ENCODE measurements at regions not wholly inside any gene's neighbourhood (a gene's known extent, or its start where the extent isn't known, plus 50 kb on each side); places are given as distances from the start of the nearest gene placed in this dataset.

- DNase-seq = no peak
These were observed 914.8 kb downstream of the DCDC2C start for GRCh38 chr2:4618141-4618540.

- DNase-seq = no peak
These were observed 915.4 kb downstream of the DCDC2C start for GRCh38 chr2:4618630-4619228.

DNA sequence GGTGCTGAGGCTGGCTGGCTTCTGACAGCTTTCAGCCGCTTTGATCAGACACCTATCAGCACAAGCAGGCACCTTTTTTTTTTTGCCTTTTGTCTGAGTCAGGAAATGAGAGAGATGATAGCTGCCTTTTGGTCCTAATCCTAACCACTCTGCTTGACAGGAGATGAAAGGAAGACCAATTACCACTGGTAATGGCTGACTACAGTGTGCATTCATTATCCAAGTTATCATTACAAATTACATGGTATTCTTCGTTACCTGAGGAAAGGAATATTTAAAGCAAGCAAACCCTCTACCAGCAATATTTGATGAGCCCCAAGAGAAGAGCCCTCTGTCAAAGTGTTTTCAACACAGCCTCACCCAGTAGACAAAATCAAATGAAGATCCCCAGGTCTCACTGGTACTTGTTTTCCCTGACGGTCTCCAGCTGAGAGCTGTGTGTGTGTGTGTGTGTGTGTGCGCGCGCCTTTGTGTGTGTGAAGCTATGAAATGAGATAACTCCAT lies 925.7 kb downstream of the DCDC2C start:
- DNase-seq = no peak

GRCh38 chr2:4635289-4635688 lies 931.9 kb downstream of the DCDC2C start:
- DNase-seq = no peak

GRCh38 chr2:4653991-4654390 lies 950.6 kb downstream of the DCDC2C start:
- DNase-seq = no peak

DNA sequence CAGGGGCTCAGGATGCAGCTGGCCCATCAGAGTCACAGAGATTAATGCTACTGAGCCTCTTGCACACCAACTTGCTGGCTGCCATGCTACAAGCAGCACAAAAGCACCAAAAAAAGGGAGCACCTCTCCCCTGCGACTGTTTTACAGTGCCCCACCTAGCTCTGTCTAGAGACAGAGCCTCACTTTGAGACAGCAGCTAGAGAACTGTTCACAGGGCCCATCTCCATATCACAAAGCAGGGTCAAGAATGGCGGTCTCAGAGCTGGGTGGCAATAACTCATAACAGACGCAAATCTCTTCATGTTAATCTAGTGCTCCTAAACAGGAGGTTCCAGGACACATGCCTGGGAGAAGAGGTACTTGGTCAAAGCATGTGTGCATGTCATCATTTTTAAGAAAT lies 953.0 kb downstream of the DCDC2C start:
- DNase-seq = no peak

DNA sequence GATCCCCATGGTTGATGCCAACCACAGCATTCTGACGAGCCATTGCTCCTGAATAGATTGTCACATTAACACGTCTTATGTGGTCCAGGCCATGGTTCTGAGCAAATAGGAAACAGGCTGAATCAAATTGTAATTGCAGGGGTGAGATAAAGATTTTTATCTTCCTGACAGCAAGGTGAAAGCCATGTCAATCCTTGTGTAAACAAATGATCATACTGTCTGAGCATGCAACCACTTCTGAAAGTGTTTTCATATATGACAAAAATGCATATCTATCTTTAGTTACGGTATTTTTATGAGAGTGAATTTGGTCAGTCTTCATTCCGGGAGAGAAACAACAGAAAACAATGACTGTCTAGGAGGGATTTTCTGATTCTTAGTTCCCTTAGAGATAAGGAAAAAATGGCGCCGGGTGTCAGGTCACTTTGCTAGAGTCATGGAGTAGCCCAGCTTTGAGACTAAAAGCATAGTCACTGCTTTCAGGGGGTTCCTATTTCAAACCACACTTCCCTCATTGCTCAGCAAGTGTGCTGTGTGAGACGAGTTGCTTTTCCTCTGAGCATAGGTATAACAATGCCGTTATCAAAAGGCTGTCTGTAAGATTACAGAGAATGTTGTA lies 958.9 kb downstream of the DCDC2C start:
- no peak for DNase-seq

GRCh38 chr2:4668381-4668780 lies 965.0 kb downstream of the DCDC2C start:
- no peak for DNase-seq

- no peak for DNase-seq
These were observed 967.0 kb downstream of the DCDC2C start for GRCh38 chr2:4670331-4670730.

DNA sequence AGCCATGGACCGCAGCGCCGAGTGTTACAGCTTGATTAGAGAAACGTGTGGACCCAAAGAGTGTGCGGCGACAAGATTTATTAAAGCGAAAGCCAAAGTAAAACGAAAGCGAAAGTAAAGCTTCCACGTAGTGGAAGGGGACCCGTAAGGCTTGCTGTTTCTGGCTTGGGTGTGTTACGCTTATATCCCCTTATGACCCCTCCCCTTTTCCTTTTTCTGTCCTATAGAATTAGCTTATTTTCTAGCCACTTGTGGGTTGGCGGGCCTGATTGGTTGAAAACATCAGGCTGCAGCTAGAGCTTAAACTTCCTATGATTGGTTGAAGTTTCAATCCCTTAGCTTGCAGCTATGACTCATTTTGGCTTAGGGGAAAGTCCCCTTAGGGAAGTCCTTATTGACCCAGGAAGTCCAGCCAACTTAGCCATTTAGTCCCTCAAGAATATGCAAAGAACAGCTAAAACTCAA lies 969.7 kb downstream of the DCDC2C start:
- DNase-seq = peak; percentile 5

DNA sequence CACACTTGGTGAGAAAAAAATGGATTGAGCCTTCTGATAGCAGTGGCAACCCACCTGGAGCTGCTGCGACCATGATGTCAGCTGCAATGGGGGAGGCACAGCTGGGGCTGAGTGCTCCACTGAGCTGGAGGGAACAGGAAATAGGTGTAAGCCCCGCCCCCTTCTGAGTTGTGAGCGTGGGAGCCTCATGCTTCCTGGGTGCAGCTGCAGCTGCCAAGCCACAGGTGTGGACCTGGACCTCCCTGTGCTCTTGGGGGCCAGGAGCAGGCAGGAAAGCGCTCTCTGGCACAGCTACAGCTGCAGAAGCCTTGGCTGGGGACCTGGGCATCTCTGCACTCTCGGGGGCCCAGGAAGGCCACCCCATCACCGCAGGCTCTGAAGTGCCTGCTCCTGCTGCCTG lies 970.6 kb downstream of the DCDC2C start:
- DNase-seq = no peak

DNA sequence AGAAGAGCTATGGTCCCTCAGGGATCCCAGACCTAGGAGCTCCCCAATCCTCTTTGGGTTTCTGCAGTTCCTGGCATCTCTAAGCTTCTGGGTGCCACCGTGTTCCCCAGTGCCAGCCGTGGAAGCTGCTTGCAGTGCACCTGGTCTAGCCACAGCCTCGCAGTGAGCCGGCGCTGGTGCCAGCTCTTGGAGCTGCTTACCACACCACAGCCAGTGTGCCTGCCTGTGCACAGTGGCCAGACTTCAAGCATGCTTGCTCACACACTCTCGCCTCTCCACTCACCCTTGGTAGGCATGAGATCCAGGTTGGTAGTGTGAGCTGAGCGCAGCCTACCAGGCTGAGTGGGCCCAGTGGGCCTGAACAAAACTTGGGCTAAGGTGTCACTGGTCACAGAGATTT lies 971.9 kb downstream of the DCDC2C start:
- DNase-seq = no peak

GRCh38 chr2:4678927-4679326 lies 975.6 kb downstream of the DCDC2C start:
- no peak for DNase-seq

DNA sequence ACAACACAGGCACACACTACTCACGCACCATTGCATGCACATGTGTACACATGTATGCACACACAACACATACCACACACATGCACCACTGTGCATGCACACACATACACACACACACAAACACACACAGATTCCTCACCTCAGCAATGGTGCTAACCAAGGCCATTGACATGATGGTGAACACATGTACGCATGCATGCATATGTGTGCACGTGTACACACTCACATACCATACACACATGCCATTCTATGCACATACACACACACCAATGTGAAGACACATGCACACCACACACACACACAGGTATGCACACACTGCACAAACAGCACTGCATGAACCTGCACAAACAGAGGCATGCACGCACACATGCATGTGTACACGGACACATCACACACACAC lies 976.0 kb downstream of the DCDC2C start:
- DNase-seq = no peak

- no peak for DNase-seq
These were observed 981.5 kb downstream of the DCDC2C start for GRCh38 chr2:4684921-4685320.

- no peak for DNase-seq
These were observed 987.5 kb downstream of the DCDC2C start for GRCh38 chr2:4690913-4691312.

GRCh38 chr2:4693266-4693665 lies 989.9 kb downstream of the DCDC2C start:
- DNase-seq = no peak

DNA sequence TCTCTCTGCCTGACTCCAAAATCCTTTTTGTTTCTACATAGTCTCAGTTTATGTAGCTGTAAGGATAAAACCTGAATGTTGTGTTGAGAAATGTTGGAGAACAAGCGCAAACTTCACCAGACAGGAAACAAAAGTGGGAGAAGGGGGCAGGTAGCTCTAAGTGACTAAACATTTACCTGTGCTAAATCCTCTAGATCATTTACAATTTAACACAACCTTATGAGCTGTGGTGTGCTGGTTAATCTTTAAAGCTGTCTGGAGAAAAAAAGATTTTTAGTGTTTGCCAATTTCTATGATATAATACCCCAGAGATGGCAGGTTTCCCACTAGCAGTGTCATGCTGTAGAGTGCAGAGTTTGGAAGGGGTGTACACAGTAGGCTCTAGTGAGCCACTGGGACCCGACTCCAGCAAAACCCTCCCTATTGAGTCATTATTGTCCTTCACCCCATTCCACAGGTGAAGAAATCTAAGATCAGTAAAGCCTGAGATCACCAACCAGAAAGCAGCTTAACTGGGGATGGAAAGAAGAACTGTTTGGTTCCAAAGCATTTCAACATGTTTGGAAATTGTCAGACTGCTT lies 992.0 kb downstream of the DCDC2C start:
- no peak for DNase-seq

- DNase-seq = no peak
These were observed 977.1 kb upstream of the SOX11 start for GRCh38 chr2:4715065-4715464.

GRCh38 chr2:4718777-4719176 lies 973.4 kb upstream of the SOX11 start:
- DNase-seq = no peak

DNA sequence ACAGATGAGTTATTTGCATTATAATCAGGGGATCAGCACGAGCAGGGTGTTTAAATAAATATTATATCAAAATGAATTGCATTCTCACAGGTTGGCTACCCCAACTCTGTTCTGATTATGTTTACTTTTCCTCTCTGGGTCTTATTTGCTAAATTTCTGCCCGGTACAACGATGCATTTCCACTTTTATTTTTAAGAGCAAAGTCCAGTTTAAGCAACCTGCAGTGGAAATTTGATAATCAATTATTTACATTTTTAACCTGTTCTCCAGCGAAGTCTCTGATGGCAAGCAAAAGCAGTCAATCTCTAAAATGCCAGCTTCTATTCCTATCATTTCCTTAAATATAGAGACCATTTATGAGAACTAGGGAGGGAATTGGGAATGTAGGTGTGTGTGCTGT lies 966.6 kb upstream of the SOX11 start:
- no peak for DNase-seq

GRCh38 chr2:4732560-4732959 lies 959.6 kb upstream of the SOX11 start:
- DNase-seq = no peak

DNA sequence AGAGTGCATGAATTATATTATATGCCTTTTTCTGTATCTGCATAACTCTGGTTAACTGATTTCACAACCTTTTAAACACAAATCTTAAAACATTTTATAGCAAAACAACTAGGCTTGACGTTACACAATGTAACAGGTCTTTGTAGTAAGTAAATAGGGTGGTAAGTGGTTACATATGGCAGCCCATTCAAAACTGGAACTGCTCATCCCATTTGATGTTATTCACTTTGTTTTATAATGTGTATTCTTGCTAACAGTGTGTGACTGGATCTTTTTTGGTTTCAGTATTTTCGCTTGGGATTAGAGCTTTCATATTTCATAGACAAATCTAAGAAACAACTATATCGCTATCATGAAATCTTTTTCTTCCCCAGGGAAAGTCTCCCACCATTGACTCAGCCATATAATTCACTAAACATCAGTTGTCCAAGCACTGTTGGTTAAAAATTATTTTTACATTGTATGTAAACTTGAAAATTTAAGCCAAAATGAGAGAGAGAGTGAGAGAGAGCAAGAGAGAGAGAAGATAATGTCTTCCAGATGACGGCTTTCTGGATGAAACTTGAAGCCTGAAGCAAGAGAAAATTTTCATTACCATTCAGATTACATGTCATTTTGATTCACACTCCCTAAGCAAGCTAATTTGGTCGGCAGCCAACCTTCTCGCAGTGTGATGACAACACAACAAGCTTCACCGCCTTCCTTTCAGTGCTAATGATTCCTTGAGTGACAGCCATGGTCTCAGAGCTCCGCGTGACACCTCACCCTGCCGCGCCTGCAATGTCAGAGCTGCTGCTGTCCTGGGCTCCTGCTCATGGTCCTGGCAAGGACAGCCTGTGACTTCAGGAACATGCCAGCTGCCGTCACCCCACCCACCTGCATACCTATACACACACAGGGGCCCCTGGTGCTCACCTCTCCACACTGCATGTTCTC lies 946.9 kb upstream of the SOX11 start:
- no peak for DNase-seq
